Right lobe of liver (tissue), 6 donors: ENCODE measurements at regions not wholly inside any gene's neighbourhood (a gene's known extent, or its start where the extent isn't known, plus 50 kb on each side); places are given as distances from the start of the nearest gene placed in this dataset.

ENCODE experiments used
- ATAC-seq, 4 donors: fragments of 200-7000 bp; cut with Tn5 transposase; one replicate each; pipeline ENCODE4 v1.9.1; 2020; ENCODE audit warnings: mild to moderate bottlenecking in 4 of 4, moderate library complexity in 4 of 4
- DNase-seq, 3 donors: peaks; one replicate each; pipeline ENCODE4 v3.0.0-alpha.2; 2020
- H3K27ac ChIP-seq, 3 donors: fragments of 200-600 bp; one replicate each; pipeline ENCODE4 v1.8.0; 2022
- H3K27me3 ChIP-seq, 2 donors: fragments of 200-600 bp; one replicate each; pipeline ENCODE4 v1.8.0; 2022
- H3K36me3 ChIP-seq, 4 donors: fragments of 200-600 bp; sonication (generic) in 1 of 4; one replicate each; pipeline versions ENCODE4 v1.5.1 to v1.8.0; 2017 to 2022; ENCODE audit warnings: control low read depth in 1 of 4
- H3K4me1 ChIP-seq, 4 donors: fragments of 200-600 bp; sonication (generic) in 1 of 4; one replicate each; pipeline versions ENCODE4 v1.5.1 to v1.8.0; 2017 to 2022; ENCODE audit warnings: control low read depth in 1 of 4
- H3K4me3 ChIP-seq, 3 donors: fragments of 200-600 bp; one replicate each; pipeline ENCODE4 v1.8.0; 2022
- H3K9me3 ChIP-seq, 4 donors: fragments of 200-600 bp; sonication (generic) in 1 of 4; one replicate each; pipeline versions ENCODE4 v1.5.1 to v1.8.0; 2017 to 2022; ENCODE audit warnings: control low read depth in 1 of 4
- POLR2A ChIP-seq: fragments of 450-650 bp; IDR thresholded peaks from one replicate; pipeline ENCODE4 v1.6.1; 2017; ENCODE audit warnings: antibody characterized with exemption, mild to moderate bottlenecking
- WGBS: methylation state at CpG from one replicate; pipeline ENCODE4 v1.1.6; 2018; ENCODE audit warnings: low coverage, low lambda C conversion rate; ENCODE audit not compliant: insufficient coverage; ENCODE audit errors: missing lambda C conversion rate; 5-methylcytosine and 5-hydroxymethylcytosine counted together
- intact Hi-C, 2 donors: fragments of 100-400 bp; cut with DNase I; formaldehyde crosslinking; loops; one replicate each; pipeline versions ENCODE4 v1.11.2 to v1.14.1; 2022
- TF ChIP-seq, protein P1 (sequence below), 4 donors: fragments of 200-600 bp in 3 of 4; fragments of 450-650 bp in 1 of 4; IDR thresholded peaks; one replicate each; pipeline versions ENCODE4 v1.5.1 to v1.8.0; 2016 to 2022; ENCODE audit warnings: antibody characterized with exemption in 4 of 4, mild to moderate bottlenecking in 2 of 4
- donor health status: DM: no; HTN: yes; CAD: no.
- donor health status: DM: no; HTN: no; CAD: no.
- donor health status: DM: no; HTN: no; CAD: no.
- donor health status: DM: no; HTN: yes; CAD: no.
- donor health status: DM: no; HTN: yes; CAD: no.

DNA sequence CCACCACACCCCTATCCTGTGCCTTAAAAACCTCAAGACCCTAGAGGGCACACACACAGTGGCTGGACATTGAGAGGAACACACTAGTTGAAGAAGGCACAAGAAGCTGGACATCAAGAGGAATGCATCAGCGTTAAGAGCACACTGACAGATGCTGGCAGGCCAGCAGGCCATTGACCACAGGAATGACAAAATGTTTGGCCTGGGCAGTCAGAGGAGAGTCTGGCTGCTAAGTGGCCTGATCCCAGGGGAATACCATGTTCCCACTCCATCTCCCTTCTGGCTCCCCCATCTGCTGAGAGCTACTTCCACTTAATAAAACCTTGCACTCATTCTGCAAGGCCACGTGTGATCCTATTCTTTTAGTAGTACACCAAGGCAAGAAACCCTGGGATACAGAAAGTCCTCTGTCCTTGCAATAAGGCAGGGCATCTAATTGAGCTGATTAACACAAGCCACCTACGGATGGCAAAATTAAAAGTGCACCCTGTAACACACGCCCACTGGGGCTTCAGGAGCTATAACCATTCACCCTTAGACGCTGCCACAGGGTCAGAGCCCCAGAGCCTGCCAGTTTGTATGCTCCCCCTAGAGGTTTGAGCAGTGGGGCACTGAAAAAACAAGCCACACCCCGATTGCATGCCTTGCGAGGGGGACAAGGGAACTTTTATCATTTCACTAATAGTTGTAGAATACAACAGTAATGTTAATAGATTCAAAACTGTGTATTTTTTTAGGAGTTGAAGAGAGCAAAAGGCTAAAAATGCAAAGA is 1216.1 kb upstream of the NCAM2 start:
- TF ChIP-seq, protein P1, sequence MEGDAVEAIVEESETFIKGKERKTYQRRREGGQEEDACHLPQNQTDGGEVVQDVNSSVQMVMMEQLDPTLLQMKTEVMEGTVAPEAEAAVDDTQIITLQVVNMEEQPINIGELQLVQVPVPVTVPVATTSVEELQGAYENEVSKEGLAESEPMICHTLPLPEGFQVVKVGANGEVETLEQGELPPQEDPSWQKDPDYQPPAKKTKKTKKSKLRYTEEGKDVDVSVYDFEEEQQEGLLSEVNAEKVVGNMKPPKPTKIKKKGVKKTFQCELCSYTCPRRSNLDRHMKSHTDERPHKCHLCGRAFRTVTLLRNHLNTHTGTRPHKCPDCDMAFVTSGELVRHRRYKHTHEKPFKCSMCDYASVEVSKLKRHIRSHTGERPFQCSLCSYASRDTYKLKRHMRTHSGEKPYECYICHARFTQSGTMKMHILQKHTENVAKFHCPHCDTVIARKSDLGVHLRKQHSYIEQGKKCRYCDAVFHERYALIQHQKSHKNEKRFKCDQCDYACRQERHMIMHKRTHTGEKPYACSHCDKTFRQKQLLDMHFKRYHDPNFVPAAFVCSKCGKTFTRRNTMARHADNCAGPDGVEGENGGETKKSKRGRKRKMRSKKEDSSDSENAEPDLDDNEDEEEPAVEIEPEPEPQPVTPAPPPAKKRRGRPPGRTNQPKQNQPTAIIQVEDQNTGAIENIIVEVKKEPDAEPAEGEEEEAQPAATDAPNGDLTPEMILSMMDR (IDR thresholded peaks at IDR 0.05): no peak
- TF ChIP-seq POLR2A: no peak
- 45% methylated on average over 7 of the region's 7 CpGs for WGBS
- ATAC-seq: no peak

DNA sequence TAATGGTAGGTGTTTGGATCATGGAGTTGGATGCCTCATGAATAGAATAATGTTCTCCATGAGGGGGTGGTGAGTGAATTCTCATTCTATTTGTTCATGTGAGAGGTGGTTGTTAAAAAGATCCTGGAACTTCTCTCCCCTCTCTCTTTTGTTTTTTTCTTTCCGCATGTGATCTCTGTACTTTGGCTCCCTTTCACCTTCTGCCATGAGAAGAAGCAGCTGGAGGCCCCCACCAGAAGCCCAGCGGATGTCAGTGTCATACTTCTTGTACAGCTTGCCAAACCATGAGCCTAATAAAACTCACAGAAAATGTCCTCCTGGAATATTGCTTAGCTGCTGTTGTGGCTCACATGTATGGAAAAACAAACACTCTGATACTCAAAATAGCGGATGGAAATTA is 1212.3 kb upstream of the NCAM2 start:
- H3K9me3 ChIP-seq: no peaks in the 10 kb centered on the region
- no peak overlapping the region for H3K27ac ChIP-seq
- ATAC-seq: no peak
- H3K27me3 ChIP-seq: no peaks in the 10 kb centered on the region
- H3K4me3 ChIP-seq: no peak overlapping the region
- no peak for DNase-seq
- intact Hi-C loops: no loop called here
- no peak for TF ChIP-seq POLR2A
- TF ChIP-seq, protein P1 (IDR thresholded peaks at IDR 0.05): no peak
- no peaks in the 10 kb centered on the region for H3K4me1 ChIP-seq
- H3K36me3 ChIP-seq: no peaks in the 10 kb centered on the region
- 39% methylated on average over 3 of the region's 3 CpGs for WGBS

More for the DNA sequence above, 1216.1 kb upstream of the NCAM2 start:
- no peak overlapping the region for H3K27ac ChIP-seq
- intact Hi-C loops: no loop called here
- H3K4me1 ChIP-seq: no peaks in the 10 kb centered on the region
- no peaks in the 10 kb centered on the region for H3K9me3 ChIP-seq
- no peak for DNase-seq
- no peak overlapping the region for H3K4me3 ChIP-seq
- H3K36me3 ChIP-seq: no peaks in the 10 kb centered on the region
- H3K27me3 ChIP-seq: no peaks in the 10 kb centered on the region

DNA sequence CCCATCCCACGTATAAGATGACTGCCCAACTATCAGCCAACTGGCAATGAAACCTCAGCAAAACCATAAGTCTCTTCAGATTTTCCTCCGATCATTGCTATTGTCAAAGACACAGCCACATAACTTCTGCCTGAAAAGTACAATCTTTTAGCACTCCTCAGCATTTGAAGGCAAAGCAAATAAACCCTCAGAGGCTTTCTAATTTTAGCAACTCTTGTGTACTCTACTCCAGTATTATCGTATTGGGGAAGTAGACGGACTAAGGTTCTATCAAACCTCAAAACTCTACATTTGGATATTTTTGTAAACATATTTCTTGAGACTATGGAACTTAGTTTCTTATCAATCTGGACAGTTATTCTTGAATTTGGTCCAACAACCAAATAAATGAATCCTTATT is 1206.2 kb upstream of the NCAM2 start:
- Histone ChIP-seq H3K27ac (no peak overlapping the region), H3K9me3 (no peaks in the 10 kb centered on the region), H3K4me1 (no peaks in the 10 kb centered on the region), H3K4me3 (no peak overlapping the region), H3K27me3 (no peaks in the 10 kb centered on the region), H3K36me3 (no peaks in the 10 kb centered on the region)
- 25% methylated on average over 4 of the region's 4 CpGs for WGBS
- TF ChIP-seq, protein P1 (IDR thresholded peaks at IDR 0.05): no peak
- no peak for TF ChIP-seq POLR2A
- intact Hi-C loops: no loop called here
- DNase-seq: no peak
- ATAC-seq: no peak

DNA sequence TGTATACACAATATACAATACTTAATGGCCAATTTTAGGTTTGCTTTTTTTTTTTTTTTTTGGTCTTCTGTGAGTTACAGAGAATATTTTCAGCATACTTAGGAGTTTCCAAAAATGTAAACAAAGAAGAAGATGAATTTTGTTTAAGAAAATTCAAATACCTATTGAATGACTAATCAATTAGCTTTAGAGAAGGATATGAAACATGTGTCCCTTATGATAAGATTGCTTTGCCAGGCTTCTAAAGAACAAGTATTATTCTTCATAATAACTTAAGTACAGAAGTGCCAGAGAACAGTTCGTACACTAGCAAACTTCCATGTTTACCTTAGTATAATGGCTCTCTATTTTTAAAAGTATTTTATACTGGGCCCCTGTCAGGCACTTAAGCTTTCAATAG is 1191.0 kb upstream of the NCAM2 start:
- intact Hi-C loops: no loop called here
- no peak overlapping the region for H3K27ac ChIP-seq
- H3K4me3 ChIP-seq: no peak overlapping the region
- H3K9me3 ChIP-seq: no peaks in the 10 kb centered on the region
- no peaks in the 10 kb centered on the region for H3K36me3 ChIP-seq
- H3K27me3 ChIP-seq: no peaks in the 10 kb centered on the region
- no peak for DNase-seq
- WGBS: 25% methylated on average over 1 of the region's 1 CpG
- no peaks in the 10 kb centered on the region for H3K4me1 ChIP-seq
- TF ChIP-seq POLR2A: no peak
- TF ChIP-seq, protein P1 (IDR thresholded peaks at IDR 0.05): no peak
- no peak for ATAC-seq
